ENCODE measurements at regions not wholly inside any gene's neighbourhood (a gene's known extent, or its start where the extent isn't known, plus 50 kb on each side); places are given as distances from the start of the nearest gene placed in this dataset.

DNA sequence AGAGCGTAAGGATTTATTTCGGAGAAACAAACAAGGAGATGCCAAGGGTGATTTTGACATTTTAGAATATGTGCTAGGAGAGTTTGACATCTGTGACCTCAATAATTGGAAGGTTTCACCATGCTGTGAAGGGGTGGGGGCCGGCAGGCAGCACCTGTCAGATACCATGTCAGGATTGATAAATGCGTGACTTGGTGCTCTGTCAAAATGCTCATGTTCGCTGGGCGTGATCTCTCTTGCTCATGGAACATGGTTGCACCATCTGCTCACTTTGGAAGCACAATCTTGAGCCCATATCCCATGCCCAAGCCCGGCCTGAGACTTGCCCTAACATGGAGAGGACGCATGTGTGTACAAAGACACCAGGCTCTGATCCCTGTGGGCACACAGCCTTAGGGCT is 347.6 kb downstream of the RNF144A start:
- DNase-seq = no peak
- 91 to 96% (median 94%) methylated on average over 6 to 8 of the region's 8 CpGs for WGBS, 4 donors
- H3K36me3 ChIP-seq (replicated peaks in 1 of 2) = no peaks in the 10 kb centered on the region

DNA sequence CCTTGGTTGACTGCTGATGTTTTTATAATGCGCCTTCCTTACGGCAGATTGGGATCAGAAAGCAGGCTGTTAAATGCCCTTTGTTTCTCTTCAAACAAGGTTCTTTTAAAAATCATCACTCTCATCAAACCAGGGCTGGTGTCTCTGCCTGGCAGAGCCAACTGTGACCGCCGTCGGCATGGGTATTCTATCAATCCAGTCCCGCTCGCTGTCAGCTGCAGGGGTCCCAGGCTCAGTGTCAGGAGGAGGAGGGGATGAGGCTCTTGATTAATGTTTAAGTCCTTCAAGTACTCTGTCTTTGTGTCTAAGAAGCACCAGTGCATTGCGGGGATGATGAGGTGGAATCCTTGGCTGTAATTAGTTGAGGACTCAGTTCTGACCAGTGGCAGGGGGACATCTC is 348.1 kb downstream of the RNF144A start:
- 58 to 73% (median 68%) methylated on average over 8 of the region's 8 CpGs for WGBS, 4 donors
- no peak overlapping the region for H3K27ac ChIP-seq
- intact Hi-C loops (cut with DNase I) = no loop called here
- no peaks in the 10 kb centered on the region for H3K9me3 ChIP-seq (replicated peaks in 1 of 3)
- no peaks in the 10 kb centered on the region for H3K27me3 ChIP-seq
- no peak for TF ChIP-seq POLR2A (IDR thresholded peaks at IDR 0.05)
- no peak for TF ChIP-seq CTCF (IDR thresholded peaks at IDR 0.05)
- no peaks in the 10 kb centered on the region for H3K4me1 ChIP-seq (replicated peaks in 1 of 2)
- DNase-seq = no peak
- H3K4me3 ChIP-seq = no peak overlapping the region
- H3K36me3 ChIP-seq (replicated peaks in 1 of 2) = no peaks in the 10 kb centered on the region

More for the DNA sequence above, 347.6 kb downstream of the RNF144A start:
- no peak overlapping the region for H3K27ac ChIP-seq
- no peaks in the 10 kb centered on the region for H3K9me3 ChIP-seq (replicated peaks in 1 of 3)
- no peaks in the 10 kb centered on the region for H3K4me1 ChIP-seq (replicated peaks in 1 of 2)
- intact Hi-C loops (cut with DNase I) = no loop called here
- TF ChIP-seq POLR2A (IDR thresholded peaks at IDR 0.05) (no peak), CTCF (IDR thresholded peaks at IDR 0.05) (no peak)
- no peak overlapping the region for H3K4me3 ChIP-seq
- H3K27me3 ChIP-seq = no peaks in the 10 kb centered on the region

DNA sequence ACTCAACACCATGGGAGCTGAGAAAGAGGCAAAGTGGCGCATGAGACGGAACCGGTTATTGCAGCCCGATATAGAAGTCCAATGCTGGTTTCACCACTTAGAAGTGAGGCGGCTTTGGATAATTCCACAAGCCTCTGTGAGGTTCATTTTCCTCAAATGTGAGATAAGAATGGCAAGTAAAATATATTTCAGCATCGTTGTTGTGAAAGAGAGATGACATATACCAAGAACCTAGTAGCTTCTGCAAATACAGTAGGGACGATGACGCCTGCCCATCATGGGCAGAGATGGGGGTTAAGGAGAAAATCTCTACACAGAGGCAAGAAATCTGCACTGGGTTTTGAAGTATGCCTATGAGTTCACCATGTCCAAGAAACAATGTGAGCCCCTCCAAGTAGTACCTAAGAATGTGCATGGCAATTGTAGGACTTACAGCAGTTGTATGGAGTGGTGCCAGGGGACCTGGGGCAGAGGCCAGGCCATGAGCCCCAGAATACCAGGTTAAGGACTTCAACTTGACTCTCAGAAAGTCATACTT is 352.0 kb downstream of the RNF144A start:
- no peak overlapping the region for H3K27ac ChIP-seq
- no peak for DNase-seq
- H3K9me3 ChIP-seq (replicated peaks in 1 of 3) = no peaks in the 10 kb centered on the region
- no peak for TF ChIP-seq CTCF (IDR thresholded peaks at IDR 0.05)
- no peak for TF ChIP-seq POLR2A (IDR thresholded peaks at IDR 0.05)
- intact Hi-C loops (cut with DNase I) = no loop called here
- H3K27me3 ChIP-seq = no peaks in the 10 kb centered on the region
- H3K36me3 ChIP-seq (replicated peaks in 1 of 2) = no peaks in the 10 kb centered on the region
- no peaks in the 10 kb centered on the region for H3K4me1 ChIP-seq (replicated peaks in 1 of 2)
- H3K4me3 ChIP-seq = no peak overlapping the region
- 94 to 96% (median 95%) methylated on average over 8 of the region's 8 CpGs for WGBS, 4 donors

DNA sequence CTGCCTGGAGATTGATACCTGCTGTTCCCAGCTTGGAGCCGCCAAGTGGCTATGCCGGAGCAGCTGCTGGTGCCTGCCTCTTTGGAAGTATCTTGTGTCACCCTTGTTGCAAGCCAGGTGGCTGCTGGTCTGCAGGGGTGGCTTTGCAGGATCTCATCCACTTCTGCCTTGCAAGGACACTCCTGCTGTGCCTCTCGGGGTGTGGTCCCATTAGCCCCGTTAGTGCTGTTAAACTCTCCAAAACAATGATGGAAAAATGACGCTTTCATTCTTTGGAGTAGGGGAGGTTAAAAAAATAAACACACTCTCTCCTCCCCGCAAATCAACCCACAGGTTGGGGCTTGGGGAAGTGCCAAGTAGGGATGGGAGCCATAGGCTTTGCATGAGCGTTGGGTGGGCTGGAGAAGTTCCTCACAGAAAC is 352.8 kb downstream of the RNF144A start:
- no peak overlapping the region for H3K27ac ChIP-seq
- 76 to 87% (median 81%) methylated on average over 7 of the region's 7 CpGs for WGBS, 4 donors
- no peak for DNase-seq
- no peaks in the 10 kb centered on the region for H3K4me1 ChIP-seq (replicated peaks in 1 of 2)
- H3K27me3 ChIP-seq = no peaks in the 10 kb centered on the region
- no peaks in the 10 kb centered on the region for H3K9me3 ChIP-seq (replicated peaks in 1 of 3)
- H3K36me3 ChIP-seq (replicated peaks in 1 of 2) = no peaks in the 10 kb centered on the region
- intact Hi-C loops (cut with DNase I) = no loop called here
- no peak for TF ChIP-seq CTCF (IDR thresholded peaks at IDR 0.05)
- no peak for TF ChIP-seq POLR2A (IDR thresholded peaks at IDR 0.05)
- H3K4me3 ChIP-seq = no peak overlapping the region

Measured in adrenal gland (tissue), 9 donors.